ENCODE measurements at regions not wholly inside any gene's neighbourhood (a gene's known extent, or its start where the extent isn't known, plus 50 kb on each side); places are given as distances from the start of the nearest gene placed in this dataset.

DNA sequence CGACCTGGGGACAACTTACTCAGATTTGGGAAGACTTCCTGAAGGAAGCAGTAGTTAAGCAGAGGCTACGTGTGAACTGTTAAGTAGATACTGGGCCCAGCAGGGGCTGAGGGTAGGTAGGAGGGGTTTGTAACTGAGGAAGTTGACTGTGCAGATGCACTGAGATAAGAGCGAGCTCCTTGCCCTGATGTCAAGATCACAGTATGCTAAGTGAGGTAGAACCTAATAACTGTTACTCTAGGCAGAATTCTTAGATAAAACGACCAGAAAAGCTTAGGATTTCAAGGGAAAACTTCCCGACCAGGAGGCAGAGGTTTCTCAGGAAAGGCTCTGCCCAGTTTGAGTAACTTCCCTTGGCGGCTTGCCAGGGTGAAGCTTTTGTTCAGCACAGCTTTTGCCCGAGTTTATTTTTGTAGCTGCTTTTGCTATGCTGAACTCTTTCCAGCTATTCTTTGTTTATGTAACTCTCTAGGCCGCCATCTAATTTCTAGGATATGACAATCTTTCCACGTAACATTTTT, 632.1 kb downstream of the DIAPH3 start:
- Histone ChIP-seq H3K9ac (no peak overlapping the region), H2AFZ (ENCODE audit: low read depth) (no peak overlapping the region), H3K79me2 (ENCODE audit: insufficient read depth, low read depth) (no peaks in the 10 kb centered on the region), H3K4me3 (IDR thresholded peaks at IDR 0.05; ENCODE audit: insufficient read depth, low read depth, low read length) (no peak overlapping the region), H4K20me1 (ENCODE audit: insufficient read depth) (no peaks in the 10 kb centered on the region), H3K4me2 (no peak overlapping the region), H3K36me3 (ENCODE audit: insufficient read depth) (no peaks in the 10 kb centered on the region), H3K27me3 (ENCODE audit: insufficient read depth, low read depth) (no peaks in the 10 kb centered on the region), H3K4me1 (ENCODE audit: low read depth, poor library complexity, severe bottlenecking) (no peaks in the 10 kb centered on the region), H3K27ac (no peak overlapping the region)
- TF ChIP-seq, protein P1, sequence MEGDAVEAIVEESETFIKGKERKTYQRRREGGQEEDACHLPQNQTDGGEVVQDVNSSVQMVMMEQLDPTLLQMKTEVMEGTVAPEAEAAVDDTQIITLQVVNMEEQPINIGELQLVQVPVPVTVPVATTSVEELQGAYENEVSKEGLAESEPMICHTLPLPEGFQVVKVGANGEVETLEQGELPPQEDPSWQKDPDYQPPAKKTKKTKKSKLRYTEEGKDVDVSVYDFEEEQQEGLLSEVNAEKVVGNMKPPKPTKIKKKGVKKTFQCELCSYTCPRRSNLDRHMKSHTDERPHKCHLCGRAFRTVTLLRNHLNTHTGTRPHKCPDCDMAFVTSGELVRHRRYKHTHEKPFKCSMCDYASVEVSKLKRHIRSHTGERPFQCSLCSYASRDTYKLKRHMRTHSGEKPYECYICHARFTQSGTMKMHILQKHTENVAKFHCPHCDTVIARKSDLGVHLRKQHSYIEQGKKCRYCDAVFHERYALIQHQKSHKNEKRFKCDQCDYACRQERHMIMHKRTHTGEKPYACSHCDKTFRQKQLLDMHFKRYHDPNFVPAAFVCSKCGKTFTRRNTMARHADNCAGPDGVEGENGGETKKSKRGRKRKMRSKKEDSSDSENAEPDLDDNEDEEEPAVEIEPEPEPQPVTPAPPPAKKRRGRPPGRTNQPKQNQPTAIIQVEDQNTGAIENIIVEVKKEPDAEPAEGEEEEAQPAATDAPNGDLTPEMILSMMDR (conservative IDR thresholded peaks at IDR 0.05; ENCODE audit: low read depth, low read length), result no peak

DNA sequence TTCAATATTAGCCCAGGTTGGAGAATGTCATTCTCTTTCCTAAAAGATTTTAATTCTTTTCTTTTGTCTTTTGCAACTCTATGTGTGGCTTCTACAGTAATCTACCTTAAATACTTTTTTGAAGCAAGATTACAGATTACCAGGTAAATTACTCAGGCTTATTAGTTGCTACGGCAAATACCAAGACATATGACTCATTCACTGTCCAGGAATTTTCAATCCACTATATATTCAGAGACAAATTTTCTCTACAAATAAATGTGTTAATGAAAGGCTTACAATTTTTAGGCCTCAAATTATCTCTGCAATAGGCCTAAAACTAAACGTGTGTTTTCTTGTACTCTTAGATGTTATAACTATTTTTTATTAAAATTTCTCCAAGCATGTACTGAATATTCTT, 631.3 kb downstream of the DIAPH3 start:
- H3K4me1 ChIP-seq (ENCODE audit: low read depth, poor library complexity, severe bottlenecking), result no peaks in the 10 kb centered on the region
- H3K4me2 ChIP-seq, result no peak overlapping the region
- H3K4me3 ChIP-seq (IDR thresholded peaks at IDR 0.05; ENCODE audit: insufficient read depth, low read depth, low read length), result no peak overlapping the region
- no peak overlapping the region for H3K9ac ChIP-seq
- H3K36me3 ChIP-seq (ENCODE audit: insufficient read depth), result no peaks in the 10 kb centered on the region
- H3K27me3 ChIP-seq (ENCODE audit: insufficient read depth, low read depth), result no peaks in the 10 kb centered on the region
- TF ChIP-seq, protein P1 (conservative IDR thresholded peaks at IDR 0.05; ENCODE audit: low read depth, low read length), result no peak
- no peaks in the 10 kb centered on the region for H4K20me1 ChIP-seq (ENCODE audit: insufficient read depth)
- H2AFZ ChIP-seq (ENCODE audit: low read depth), result no peak overlapping the region
- no peaks in the 10 kb centered on the region for H3K79me2 ChIP-seq (ENCODE audit: insufficient read depth, low read depth)
- H3K27ac ChIP-seq, result no peak overlapping the region

DNA sequence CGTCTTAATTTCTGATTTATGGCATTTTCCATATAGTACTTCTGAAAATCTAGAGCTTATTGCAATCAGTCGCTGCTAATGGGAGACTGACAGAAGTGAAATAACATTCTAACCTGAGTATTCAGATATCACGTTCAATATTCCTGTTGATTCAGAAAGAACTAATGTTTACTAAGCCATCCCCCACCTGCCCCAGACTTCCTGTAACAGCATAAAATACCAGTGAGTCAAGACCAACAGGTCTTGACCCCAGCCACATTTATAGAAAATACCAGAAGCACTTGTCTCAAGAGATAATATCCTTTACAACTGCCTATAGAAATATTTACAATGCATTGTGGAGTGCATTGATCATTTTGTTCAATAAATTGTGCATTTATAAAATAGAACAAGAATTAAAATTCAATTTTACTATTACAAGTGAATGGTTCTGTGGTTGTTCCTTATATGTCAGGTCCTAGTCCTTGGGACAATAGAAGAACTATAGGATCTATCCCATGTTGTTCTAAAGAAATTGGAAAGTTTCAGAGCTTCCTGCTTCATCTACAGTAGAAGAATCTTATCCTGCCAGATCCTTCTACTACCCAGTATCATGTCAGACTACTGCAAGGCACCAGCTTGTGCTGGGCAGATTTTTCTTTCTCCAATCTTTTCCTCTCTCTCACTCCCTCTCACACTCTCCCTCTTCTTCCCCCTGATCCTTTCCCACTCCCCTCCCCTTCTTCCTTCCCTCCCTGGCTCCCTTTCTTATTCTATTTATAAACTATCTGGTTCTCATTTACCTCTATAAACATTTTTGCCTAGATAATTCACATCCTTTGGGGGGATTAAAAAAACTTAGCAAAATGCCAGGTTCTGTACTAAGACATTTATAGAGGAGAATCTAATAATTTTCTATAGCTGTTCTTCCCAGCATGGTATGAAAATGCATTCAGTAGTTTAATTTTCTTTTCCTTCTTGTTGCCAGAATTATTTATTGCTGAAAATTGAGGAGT, 629.9 kb downstream of the DIAPH3 start:
- Histone ChIP-seq H3K27me3 (ENCODE audit: insufficient read depth, low read depth) (no peaks in the 10 kb centered on the region), H3K4me1 (ENCODE audit: low read depth, poor library complexity, severe bottlenecking) (no peaks in the 10 kb centered on the region), H4K20me1 (ENCODE audit: insufficient read depth) (no peaks in the 10 kb centered on the region), H3K4me2 (no peak overlapping the region), H3K4me3 (IDR thresholded peaks at IDR 0.05; ENCODE audit: insufficient read depth, low read depth, low read length) (no peak overlapping the region), H3K36me3 (ENCODE audit: insufficient read depth) (no peaks in the 10 kb centered on the region), H2AFZ (ENCODE audit: low read depth) (no peak overlapping the region), H3K9ac (no peak overlapping the region), H3K79me2 (ENCODE audit: insufficient read depth, low read depth) (no peaks in the 10 kb centered on the region), H3K27ac (no peak overlapping the region)
- TF ChIP-seq, protein P1 (conservative IDR thresholded peaks at IDR 0.05; ENCODE audit: low read depth, low read length), result no peak

DNA sequence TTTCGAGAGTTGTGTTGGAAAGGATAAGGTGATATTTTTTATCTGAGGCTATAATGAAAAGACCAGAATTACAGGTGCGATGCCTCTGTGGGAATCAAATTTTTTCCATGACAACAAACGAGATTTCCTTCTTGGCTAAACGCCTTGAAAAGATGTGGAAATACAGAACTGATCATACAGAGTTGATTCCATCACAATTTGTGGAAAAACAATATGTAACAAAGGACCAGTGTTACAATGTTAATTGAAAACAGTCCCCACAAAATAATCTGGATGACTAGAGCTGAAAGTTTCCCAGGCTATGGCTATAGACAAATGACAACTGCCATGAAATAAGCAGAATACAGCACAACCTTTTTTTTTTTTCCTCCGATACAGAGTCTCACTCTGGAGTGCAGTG, 628.9 kb downstream of the DIAPH3 start:
- TF ChIP-seq, protein P1 (conservative IDR thresholded peaks at IDR 0.05; ENCODE audit: low read depth, low read length), result no peak

More for the DNA sequence above, 628.9 kb downstream of the DIAPH3 start:
- no peaks in the 10 kb centered on the region for H3K79me2 ChIP-seq (ENCODE audit: insufficient read depth, low read depth)
- H3K36me3 ChIP-seq (ENCODE audit: insufficient read depth), result no peaks in the 10 kb centered on the region
- no peak overlapping the region for H3K4me3 ChIP-seq (IDR thresholded peaks at IDR 0.05; ENCODE audit: insufficient read depth, low read depth, low read length)
- H3K27me3 ChIP-seq (ENCODE audit: insufficient read depth, low read depth), result no peaks in the 10 kb centered on the region
- no peak overlapping the region for H3K9ac ChIP-seq
- no peak overlapping the region for H3K4me2 ChIP-seq
- no peaks in the 10 kb centered on the region for H4K20me1 ChIP-seq (ENCODE audit: insufficient read depth)
- H3K27ac ChIP-seq, result no peak overlapping the region
- no peak overlapping the region for H2AFZ ChIP-seq (ENCODE audit: low read depth)
- H3K4me1 ChIP-seq (ENCODE audit: low read depth, poor library complexity, severe bottlenecking), result no peaks in the 10 kb centered on the region
